GM12878 (cell line): ENCODE measurements at regions not wholly inside any gene's neighbourhood (a gene's known extent, or its start where the extent isn't known, plus 50 kb on each side); places are given as distances from the start of the nearest gene placed in this dataset.

ENCODE experiments used
- ATAC-seq: fragments of 200-7000 bp; cut with Tn5 transposase; 3 replicates; pipeline ENCODE4 v1.9.1; 2020; ENCODE audit warnings: mild to moderate bottlenecking, moderate library complexity
- BruUV-seq: library from RNA; stranded (reverse); fragments of 400-500 nt; replicated peaks from 2 replicates; lab custom pipeline; 2021; lab: Mats Ljungman, UMichigan
- CTCF ChIA-PET: fragments of 300-600 bp; sonication (Branson Sonifier 250); formaldehyde crosslinking; extraction: SDS; loops from one replicate; lab custom pipeline; 2021; ENCODE audit warnings: inconsistent platforms; lab: Yijun Ruan, JAX
- POLR2A ChIA-PET: fragments of 350-600 bp; formaldehyde crosslinking; extraction: SDS; loops from one replicate; lab custom pipeline; 2021; ENCODE audit warnings: inconsistent platforms; lab: Charles Lee
- RAD21 ChIA-PET: fragments of 300-600 bp; sonication (Branson Sonifier 250); formaldehyde crosslinking; loops from one replicate; lab custom pipeline; 2023; ENCODE audit warnings: antibody characterized with exemption; ENCODE audit not compliant: unreplicated experiment; lab: Charles Lee
- SMC1A ChIA-PET: fragments of 300-600 bp; sonication (Branson Sonifier 250); formaldehyde crosslinking; loops from one replicate; lab custom pipeline; 2023; ENCODE audit not compliant: unreplicated experiment, uncharacterized antibody; lab: Charles Lee
- DNase-seq: peaks from one replicate; pipeline ENCODE4 v3.0.0-alpha.2; 2011; ENCODE audit warnings: low read depth, low spot score
- FAIRE-seq: peaks from 3 replicates; lab custom pipeline; 2011; peaks lifted over from hg19 to GRCh38; lab: Jason Lieb, UNC
- H2AFZ ChIP-seq: 2 replicates; pipeline ENCODE4 v1.6.0; 2011; ENCODE audit warnings: low read depth, low read length, control low read depth; ENCODE audit not compliant: control insufficient read depth
- H3K27ac ChIP-seq: 2 replicates; pipeline ENCODE4 v1.5.1; 2011; ENCODE audit warnings: control low read depth; ENCODE audit not compliant: control insufficient read depth, insufficient read depth
- H3K27me3 ChIP-seq, 2 experiments: replicated peaks in 1 of 2; 2 replicates each; pipeline versions ENCODE4 v1.6.0 to v1.6.1; 2011; ENCODE audit warnings: low read length in 1 of 2; ENCODE audit not compliant: control insufficient read depth in 2 of 2, insufficient read depth in 2 of 2
- H3K36me3 ChIP-seq, 2 experiments: 2 replicates each; pipeline ENCODE4 v1.5.1; 2011; ENCODE audit warnings: low read length in 1 of 2; ENCODE audit not compliant: control insufficient read depth in 2 of 2, insufficient read depth in 2 of 2
- H3K4me1 ChIP-seq: 2 replicates; pipeline ENCODE4 v1.6.1; 2011; ENCODE audit warnings: mild to moderate bottlenecking, low read length, moderate library complexity, mixed read lengths; ENCODE audit not compliant: control insufficient read depth, insufficient read depth
- H3K4me2 ChIP-seq: 2 replicates; pipeline ENCODE4 v1.6.0; 2011; ENCODE audit warnings: control low read depth; ENCODE audit not compliant: control insufficient read depth, insufficient read depth
- H3K4me3 ChIP-seq: fragments of 200-600 bp; sonication (generic); 2 replicates; pipeline ENCODE4 v1.5.1; 2016
- H3K79me2 ChIP-seq: 2 replicates; pipeline ENCODE4 v1.6.0; 2011; ENCODE audit warnings: low read length; ENCODE audit not compliant: control insufficient read depth, insufficient read depth
- H3K9ac ChIP-seq: 2 replicates; pipeline ENCODE4 v1.8.0; 2011; ENCODE audit warnings: low read length, control low read depth, mixed read lengths; ENCODE audit not compliant: control insufficient read depth, insufficient read depth
- H3K9me3 ChIP-seq: replicated peaks from 3 replicates; pipeline ENCODE4 v1.5.1; 2011; ENCODE audit warnings: mild to moderate bottlenecking, low read length; ENCODE audit not compliant: control insufficient read depth, insufficient read depth
- H4K20me1 ChIP-seq: 2 replicates; pipeline ENCODE4 v1.6.0; 2011; ENCODE audit not compliant: control insufficient read depth, insufficient read depth
- BCL3 ChIP-seq: IDR thresholded peaks from 2 replicates; pipeline ENCODE4 v1.6.1; 2011; ENCODE audit warnings: borderline replicate concordance, low read depth, mild to moderate bottlenecking, moderate library complexity, low read length; ENCODE audit not compliant: insufficient read depth, poor library complexity, severe bottlenecking
- JUND ChIP-seq: IDR thresholded peaks from 2 replicates; pipeline ENCODE4 v1.6.1; 2012; ENCODE audit warnings: low read depth, mild to moderate bottlenecking, low read length, improper control_type of control experiment, moderate library complexity
- MYB ChIP-seq: fragments of 150-350 bp; IDR thresholded peaks from 2 replicates; pipeline ENCODE4 v1.6.1; 2014; ENCODE audit warnings: mild to moderate bottlenecking, low read depth, low read length, borderline replicate concordance
- NFYB ChIP-seq: IDR thresholded peaks from 2 replicates; pipeline ENCODE4 v1.6.1; 2011; ENCODE audit warnings: low read depth, mild to moderate bottlenecking, low read length, improper control_type of control experiment, moderate library complexity; ENCODE audit not compliant: insufficient read depth
- SIX5 ChIP-seq: IDR thresholded peaks from 2 replicates; pipeline ENCODE4 v1.6.1; 2011; ENCODE audit warnings: mild to moderate bottlenecking, low read depth, low read length, moderate library complexity; ENCODE audit not compliant: severe bottlenecking
- ZZZ3 ChIP-seq: IDR thresholded peaks from 2 replicates; pipeline ENCODE4 v1.6.1; 2011; ENCODE audit warnings: low read depth; ENCODE audit not compliant: control insufficient read depth, insufficient read length
- WGBS: methylation state at CpG from one replicate; pipeline ENCODE4 v1.1.6; 2016; ENCODE audit warnings: low lambda C conversion rate; ENCODE audit not compliant: insufficient replicate concordance, insufficient coverage; ENCODE audit errors: missing lambda C conversion rate; 5-methylcytosine and 5-hydroxymethylcytosine counted together
- in situ Hi-C: fragments of 300-500 bp; cut with MboI; formaldehyde crosslinking; loops from 9 replicates; pipeline ENCODE4 v1.14.3; 2018; ENCODE audit warnings: mixed read lengths
- intact Hi-C: fragments of 100-400 bp; cut with micrococcal nuclease; formaldehyde crosslinking; loops from one replicate; pipeline ENCODE4 v1.14.2; 2022; ENCODE audit not compliant: unreplicated experiment
- TF ChIP-seq, protein P1 (sequence below): IDR thresholded peaks from 2 replicates; pipeline ENCODE4 v1.6.1; 2012; ENCODE audit warnings: low read depth, low read length, improper control_type of control experiment

DNA sequence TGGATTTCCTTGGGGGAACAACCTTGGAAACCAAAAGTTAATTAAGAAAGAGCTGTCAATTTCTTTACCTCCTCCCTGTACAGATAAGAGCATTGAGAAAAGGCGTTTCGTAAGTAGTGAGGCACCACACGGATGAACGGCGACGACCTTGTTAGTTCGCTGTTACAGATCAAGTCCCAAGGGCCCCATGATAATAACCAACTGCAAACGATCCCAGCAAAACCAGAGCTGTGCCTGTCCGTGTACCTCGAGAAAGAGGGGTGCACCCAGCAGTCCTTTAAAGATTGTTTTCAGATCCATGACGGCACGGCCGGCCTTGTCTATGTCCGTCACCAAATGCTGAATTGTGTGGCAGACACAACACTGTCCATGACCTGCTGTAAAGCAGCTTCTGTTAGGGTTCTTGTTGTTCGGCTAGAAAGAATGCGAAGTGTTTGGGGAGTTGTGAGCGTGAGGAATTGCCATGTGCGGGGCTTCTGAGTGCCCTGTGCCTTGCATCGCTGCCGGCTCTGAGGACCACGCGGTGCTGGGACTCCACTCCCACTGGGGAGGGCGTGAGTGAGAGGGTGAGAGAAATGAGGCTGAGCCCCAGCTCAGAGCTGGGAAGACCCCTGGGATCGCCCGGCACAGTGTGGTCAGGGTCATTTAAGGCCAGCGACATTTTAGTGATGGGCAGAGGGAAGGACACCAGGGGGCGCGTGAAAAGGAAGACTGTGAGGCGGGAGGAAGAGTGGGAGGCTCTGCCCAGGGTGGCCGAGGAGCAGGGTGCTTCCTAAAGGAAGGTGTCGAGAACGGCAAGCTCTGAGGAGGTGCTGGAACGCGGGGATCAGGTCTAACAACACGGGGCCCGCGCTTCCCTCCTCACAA lies 136.8 kb upstream of the RPS6KA2 start (continued):
- TF ChIP-seq SIX5 (no peak), BCL3 (no peak)
- TF ChIP-seq, all 136 proteins: peak for 0

- TF ChIP-seq NFYB (no peak), MYB (no peak), ZZZ3 (no peak), JUND (no peak)
- TF ChIP-seq, protein P1, sequence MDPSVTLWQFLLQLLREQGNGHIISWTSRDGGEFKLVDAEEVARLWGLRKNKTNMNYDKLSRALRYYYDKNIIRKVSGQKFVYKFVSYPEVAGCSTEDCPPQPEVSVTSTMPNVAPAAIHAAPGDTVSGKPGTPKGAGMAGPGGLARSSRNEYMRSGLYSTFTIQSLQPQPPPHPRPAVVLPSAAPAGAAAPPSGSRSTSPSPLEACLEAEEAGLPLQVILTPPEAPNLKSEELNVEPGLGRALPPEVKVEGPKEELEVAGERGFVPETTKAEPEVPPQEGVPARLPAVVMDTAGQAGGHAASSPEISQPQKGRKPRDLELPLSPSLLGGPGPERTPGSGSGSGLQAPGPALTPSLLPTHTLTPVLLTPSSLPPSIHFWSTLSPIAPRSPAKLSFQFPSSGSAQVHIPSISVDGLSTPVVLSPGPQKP: no peak
- H3K4me3 ChIP-seq: no peak overlapping the region
- no peak for FAIRE-seq
- H2AFZ ChIP-seq: no peak overlapping the region
- H3K9me3 ChIP-seq: no peaks in the 10 kb centered on the region
- H3K36me3 ChIP-seq: no peaks in the 10 kb centered on the region
- no peak for ATAC-seq
- SMC1A ChIA-PET: no interaction called here
- H4K20me1 ChIP-seq: no peaks in the 10 kb centered on the region
- in situ Hi-C loops: no loop called here
- WGBS: 54% methylated on average over 9 of the region's 9 CpGs
- CTCF ChIA-PET: no interaction called here
- BruUV-seq: no TSS peak
- POLR2A ChIA-PET: no interaction called here
- H3K79me2 ChIP-seq: no peaks in the 10 kb centered on the region
- no peaks in the 10 kb centered on the region; a peak in 2 of 4 replicates for H3K27me3 ChIP-seq
- H3K4me2 ChIP-seq: no peak overlapping the region
- no peaks in the 10 kb centered on the region for H3K4me1 ChIP-seq
- no peak for DNase-seq
- H3K9ac ChIP-seq: no peak overlapping the region
- no peak overlapping the region for H3K27ac ChIP-seq
- RAD21 ChIA-PET: no interaction called here
- intact Hi-C loops: no loop called here
Observed at GRCh38 chr6:166761801-166762200, 134.8 kb upstream of the RPS6KA2 start.
